ENCODE measurements at regions not wholly inside any gene's neighbourhood (a gene's known extent, or its start where the extent isn't known, plus 50 kb on each side); places are given as distances from the start of the nearest gene placed in this dataset.
"Not testable (repeated sequence)": the region's sequence is repeated elsewhere in the genome, so short reads cannot be mapped to it uniquely, and the experiment has no call there.

- in situ Hi-C loops (cut with HindIII; ENCODE audit: low pct_ligation_motif_present, low pct_unique_long_range_greater_than_20kb, low sequenced_read_pairs) = no loop called here
- no peak for DNase-seq
Measured at GRCh38 chr6:168369786-168370185, 50.2 kb upstream of the DACT2 start.

DNA sequence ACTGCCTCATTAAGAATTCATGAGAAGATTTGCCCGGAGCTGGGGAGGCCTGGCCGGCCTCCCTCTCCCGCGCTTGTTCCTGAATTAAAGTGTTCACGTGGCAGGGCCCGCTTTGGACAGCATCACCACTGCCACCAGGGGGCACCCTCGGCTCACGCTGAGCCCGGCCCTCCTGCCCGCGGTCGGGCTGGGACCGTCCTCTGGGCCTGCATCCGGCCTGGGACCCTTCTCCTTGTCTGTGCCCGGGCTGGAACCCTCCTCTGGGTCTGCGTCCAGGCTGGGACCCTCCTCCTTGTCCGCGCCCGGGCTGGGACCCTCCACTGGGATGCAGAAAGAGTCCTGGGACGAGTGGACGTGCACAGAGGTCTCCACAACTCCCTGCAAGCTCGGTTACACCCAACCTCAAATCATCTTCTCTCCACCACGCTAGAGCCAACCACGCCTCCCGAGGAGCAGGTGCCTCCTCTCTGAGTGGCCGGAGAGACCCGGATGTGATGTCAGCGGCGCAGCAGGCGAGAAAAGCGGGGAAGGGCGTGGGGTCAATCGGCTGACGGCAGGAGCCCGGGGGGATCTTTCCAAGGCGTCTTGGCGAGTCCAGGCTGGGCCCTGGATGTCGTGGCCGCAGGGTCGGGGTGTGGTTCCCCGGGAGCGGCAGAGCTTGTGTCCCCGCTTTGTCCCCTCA is 50.9 kb upstream of the DACT2 start:
- in situ Hi-C loops (cut with HindIII; ENCODE audit: low pct_ligation_motif_present, low pct_unique_long_range_greater_than_20kb, low sequenced_read_pairs) = no loop called here
- DNase-seq = peak; percentile 44

GRCh38 chr6:168371185-168371584 is 51.6 kb upstream of the DACT2 start:
- no peak for DNase-seq
- in situ Hi-C loops (cut with HindIII; ENCODE audit: low pct_ligation_motif_present, low pct_unique_long_range_greater_than_20kb, low sequenced_read_pairs) = no loop called here

DNA sequence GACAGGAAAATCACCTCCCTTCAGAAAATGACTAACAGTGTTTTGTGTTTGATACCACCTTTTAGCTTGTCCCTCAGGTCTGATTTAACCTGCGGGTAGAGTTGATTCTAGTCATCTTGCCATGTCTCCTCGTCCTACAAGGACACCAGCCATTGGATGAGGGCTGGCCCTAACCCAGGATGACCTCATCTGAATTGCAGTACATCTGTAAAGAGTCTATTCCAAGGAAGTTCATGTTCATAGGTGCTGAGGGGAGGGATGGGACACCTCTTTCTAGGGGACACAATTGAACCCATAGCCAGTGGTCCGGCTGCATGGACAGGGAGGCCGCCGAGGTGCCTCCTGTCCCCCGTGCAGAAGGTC is 52.0 kb upstream of the DACT2 start:
- in situ Hi-C loops (cut with HindIII; ENCODE audit: low pct_ligation_motif_present, low pct_unique_long_range_greater_than_20kb, low sequenced_read_pairs) = no loop called here
- no peak for DNase-seq

GRCh38 chr6:168371981-168372711 is 52.6 kb upstream of the DACT2 start:
- in situ Hi-C loops (cut with HindIII; ENCODE audit: low pct_ligation_motif_present, low pct_unique_long_range_greater_than_20kb, low sequenced_read_pairs) = no loop called here
- no peak for DNase-seq

- in situ Hi-C loops (cut with HindIII; ENCODE audit: low pct_ligation_motif_present, low pct_unique_long_range_greater_than_20kb, low sequenced_read_pairs) = no loop called here
- no peak for DNase-seq
Measured at GRCh38 chr6:168372889-168373288, 53.3 kb upstream of the DACT2 start.

GRCh38 chr6:168373389-168373788 is 53.8 kb upstream of the DACT2 start:
- no peak for DNase-seq
- in situ Hi-C loops (cut with HindIII; ENCODE audit: low pct_ligation_motif_present, low pct_unique_long_range_greater_than_20kb, low sequenced_read_pairs) = no loop called here

DNA sequence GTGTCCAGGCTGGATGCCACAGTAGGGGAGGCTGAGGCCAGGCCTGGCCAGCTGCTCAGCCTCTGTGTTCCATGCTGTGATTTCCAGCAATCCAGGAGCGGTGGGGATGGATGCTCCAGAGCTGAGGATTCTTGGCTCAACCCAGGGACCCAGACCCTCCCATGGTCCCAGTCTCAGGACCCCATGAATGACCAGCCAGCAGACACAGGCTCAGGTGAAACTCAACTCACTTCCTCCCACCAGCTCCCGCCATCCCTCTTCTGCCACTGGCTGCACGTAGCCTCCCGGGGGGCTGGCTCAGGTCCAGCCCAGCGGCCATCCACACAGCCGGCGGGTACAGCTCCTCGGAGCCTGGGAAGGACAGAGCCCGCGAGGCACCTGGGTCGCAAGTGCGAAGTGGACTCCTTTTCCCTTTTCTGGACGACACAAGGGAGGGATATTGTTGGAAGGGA is 54.5 kb upstream of the DACT2 start:
- in situ Hi-C loops (cut with HindIII; ENCODE audit: low pct_ligation_motif_present, low pct_unique_long_range_greater_than_20kb, low sequenced_read_pairs) = no loop called here
- no peak for DNase-seq

GRCh38 chr6:168374541-168375071 is 55.0 kb upstream of the DACT2 start:
- in situ Hi-C loops (cut with HindIII; ENCODE audit: low pct_ligation_motif_present, low pct_unique_long_range_greater_than_20kb, low sequenced_read_pairs) = no loop called here
- DNase-seq = no peak

GRCh38 chr6:168376120-168376519 is 56.5 kb upstream of the DACT2 start:
- in situ Hi-C loops (cut with HindIII; ENCODE audit: low pct_ligation_motif_present, low pct_unique_long_range_greater_than_20kb, low sequenced_read_pairs) = no loop called here

DNA sequence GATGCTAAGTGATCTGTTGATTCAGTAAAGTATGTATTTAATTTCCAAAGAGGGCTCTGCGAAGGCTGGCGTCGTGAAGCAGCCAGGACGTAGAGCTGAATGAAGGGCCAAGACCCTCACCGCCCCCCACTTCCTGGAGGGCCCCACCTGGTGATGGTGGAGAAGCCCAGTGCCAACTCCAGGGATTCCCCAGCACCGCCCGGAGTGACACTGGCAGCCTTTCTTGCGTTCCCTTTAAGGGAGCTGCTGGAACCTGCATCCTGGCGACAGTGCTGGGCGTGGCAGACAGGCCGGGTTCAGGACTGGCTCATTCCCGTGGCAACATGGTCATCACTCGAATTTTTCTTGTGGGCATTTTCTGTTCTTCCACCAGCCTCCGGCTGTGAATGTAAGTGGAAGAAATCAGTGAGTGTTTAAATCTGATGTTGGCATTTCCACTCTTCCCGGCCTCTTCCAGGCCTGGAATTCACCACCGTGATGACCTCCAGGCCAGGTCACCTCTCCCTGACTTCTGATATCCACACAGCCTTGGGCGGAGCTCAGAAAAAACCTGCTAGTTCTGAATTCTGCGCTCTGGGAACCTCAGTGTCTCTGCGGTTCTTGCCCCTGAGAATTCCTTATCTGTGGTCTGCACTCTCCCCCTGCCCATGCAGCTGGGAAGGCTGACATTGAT is 57.4 kb upstream of the DACT2 start:
- in situ Hi-C loops (cut with HindIII; ENCODE audit: low pct_ligation_motif_present, low pct_unique_long_range_greater_than_20kb, low sequenced_read_pairs) = no loop called here
- DNase-seq = no peak

More at GRCh38 chr6:168376120-168376519, 56.5 kb upstream of the DACT2 start:
- DNase-seq = no peak

- no peak for DNase-seq
- in situ Hi-C loops (cut with HindIII; ENCODE audit: low pct_ligation_motif_present, low pct_unique_long_range_greater_than_20kb, low sequenced_read_pairs) = no loop called here
Measured at GRCh38 chr6:168377484-168377855, 57.9 kb upstream of the DACT2 start.

- in situ Hi-C loops (cut with HindIII; ENCODE audit: low pct_ligation_motif_present, low pct_unique_long_range_greater_than_20kb, low sequenced_read_pairs) = no loop called here
Measured at GRCh38 chr6:168377856-168378832, 58.6 kb upstream of the DACT2 start.

GRCh38 chr6:168379579-168379978 is 60.0 kb upstream of the DACT2 start:
- DNase-seq; in situ Hi-C loops (cut with HindIII; ENCODE audit: low pct_ligation_motif_present, low pct_unique_long_range_greater_than_20kb, low sequenced_read_pairs): not testable (repeated sequence)

More at GRCh38 chr6:168377856-168378832, 58.6 kb upstream of the DACT2 start:
- no peak for DNase-seq

DNA sequence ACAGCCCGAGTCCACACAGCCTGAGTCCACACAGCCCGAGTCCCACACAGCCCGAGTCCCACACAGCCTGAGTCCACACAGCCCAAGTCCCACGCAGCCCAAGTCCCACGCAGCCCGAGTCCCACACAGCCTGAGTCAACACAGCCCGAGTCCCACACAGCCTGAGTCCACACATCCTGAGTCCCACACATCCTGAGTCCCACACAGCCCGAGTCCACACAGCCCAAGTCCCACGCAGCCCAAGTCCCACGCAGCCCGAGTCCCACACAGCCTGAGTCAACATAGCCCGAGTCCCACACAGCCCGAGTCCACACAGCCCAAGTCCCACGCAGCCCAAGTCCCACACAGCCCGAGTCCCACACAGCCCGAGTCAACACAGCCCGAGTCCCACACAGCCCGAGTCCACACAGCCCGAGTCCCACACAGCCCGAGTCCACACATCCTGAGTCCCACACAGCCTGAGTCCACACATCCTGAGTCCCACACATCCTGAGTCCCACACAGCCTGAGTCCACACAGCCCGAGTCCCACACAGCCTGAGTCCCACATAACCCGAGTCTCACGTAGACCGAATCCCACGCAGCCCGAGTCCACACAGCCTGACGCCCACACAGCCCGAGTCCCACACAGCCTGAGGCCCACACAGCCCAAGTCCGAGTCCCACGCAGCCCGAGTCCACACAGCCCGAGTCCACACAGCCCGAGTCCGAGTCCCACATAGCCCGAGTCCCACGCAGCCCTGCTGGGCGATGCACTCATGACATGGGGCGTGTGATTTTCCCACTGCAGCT is 60.6 kb upstream of the SMOC2 start:
- in situ Hi-C loops (cut with HindIII; ENCODE audit: low pct_ligation_motif_present, low pct_unique_long_range_greater_than_20kb, low sequenced_read_pairs); DNase-seq: not testable (repeated sequence)

DNA sequence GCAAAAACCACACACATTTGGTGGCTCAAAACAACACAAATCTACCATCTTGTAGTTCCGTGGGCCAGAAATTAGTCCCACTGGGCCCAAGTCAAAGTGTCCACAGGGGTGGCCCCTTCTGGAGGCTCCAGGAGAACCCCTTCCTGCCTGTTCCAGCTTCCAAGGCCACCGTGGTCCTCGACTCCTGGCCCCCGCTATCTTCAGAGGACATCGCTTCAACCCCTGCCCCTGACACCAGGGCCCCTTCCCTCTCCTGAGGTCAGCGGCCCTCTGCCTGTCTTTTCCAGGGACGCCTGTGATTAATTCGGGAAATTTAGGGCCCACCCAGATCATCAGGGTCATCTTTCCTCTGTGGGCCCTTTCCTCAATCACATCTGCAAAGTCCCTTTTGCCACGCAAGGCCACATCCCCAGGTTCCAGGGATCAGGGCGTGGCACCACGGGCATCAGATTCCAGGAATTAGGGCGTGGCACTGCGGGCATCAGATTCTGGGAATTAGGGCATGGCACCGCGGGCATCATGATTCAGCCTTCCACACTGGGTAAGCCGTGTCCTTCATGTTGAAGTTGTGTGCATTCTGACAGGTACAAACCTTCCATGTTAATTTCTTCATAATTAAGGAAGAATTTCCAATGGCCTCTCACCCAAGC is 59.9 kb upstream of the SMOC2 start:
- in situ Hi-C loops (cut with HindIII; ENCODE audit: low pct_ligation_motif_present, low pct_unique_long_range_greater_than_20kb, low sequenced_read_pairs) = no loop called here
- DNase-seq = no peak

Measured in ACHN (cell line).